ENCODE measurements at regions not wholly inside any gene's neighbourhood (a gene's known extent, or its start where the extent isn't known, plus 50 kb on each side); places are given as distances from the start of the nearest gene placed in this dataset.

DNA sequence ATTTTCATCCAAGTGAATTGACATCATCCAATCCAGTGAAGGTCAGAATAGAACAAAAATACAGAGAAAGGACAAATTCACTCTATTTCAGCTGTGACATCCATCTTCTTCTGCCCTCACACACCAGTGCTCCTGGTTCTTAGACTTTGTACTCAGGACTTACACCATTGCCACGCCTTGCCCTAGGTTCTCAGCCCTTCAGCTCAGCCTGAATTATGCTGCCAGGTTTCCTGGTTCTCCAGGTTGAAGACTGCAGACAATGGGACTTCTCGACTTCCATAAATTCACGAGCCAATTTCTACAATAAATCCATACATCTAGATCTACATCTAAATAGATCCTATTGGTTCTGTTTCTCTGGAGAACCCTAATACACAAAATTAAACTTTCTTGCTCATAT lies 181.2 kb upstream of the KCND2 start:
- TF ChIP-seq CTCF (IDR thresholded peaks at IDR 0.05; ENCODE audit: insufficient read depth, low read length) = no peak
- no peak for TF ChIP-seq REST (IDR thresholded peaks at IDR 0.05; ENCODE audit: insufficient replicate concordance, low read depth)
- no peak for TF ChIP-seq GABPA (IDR thresholded peaks at IDR 0.05; ENCODE audit: low read depth)
- TF ChIP-seq POLR2AphosphoS5 (IDR thresholded peaks at IDR 0.05; ENCODE audit: low read depth) = no peak
